ENCODE measurements at regions not wholly inside any gene's neighbourhood (a gene's known extent, or its start where the extent isn't known, plus 50 kb on each side); places are given as distances from the start of the nearest gene placed in this dataset.

DNA sequence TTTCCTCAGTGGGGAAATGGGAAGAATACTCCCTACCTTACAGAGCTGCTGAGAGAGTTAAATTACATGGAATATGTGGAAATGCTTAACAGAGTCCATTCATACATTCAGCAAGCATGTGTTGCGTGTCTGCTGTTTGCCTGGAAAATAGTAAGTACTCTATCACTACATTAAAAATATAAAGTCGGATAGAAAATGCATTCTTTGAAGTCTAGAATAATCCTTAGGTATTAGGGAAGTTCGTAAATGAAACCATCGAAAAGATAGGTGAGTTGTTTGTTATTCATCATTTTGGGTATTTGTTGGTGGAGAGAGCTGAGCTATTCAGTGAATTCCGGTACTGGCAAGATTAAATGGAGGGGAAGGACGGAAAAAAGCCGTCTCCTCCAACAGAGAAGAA, 200.1 kb downstream of the OPA1 start:
- no peak overlapping the region for H2AFZ ChIP-seq (ENCODE audit: low read depth, low read length)
- H3K36me3 ChIP-seq (ENCODE audit: insufficient read depth, low read length), result no peaks in the 10 kb centered on the region
- no peak overlapping the region for H3K9ac ChIP-seq (ENCODE audit: low read length)
- H3K9me3 ChIP-seq (ENCODE audit: low read length), result no peaks in the 10 kb centered on the region
- no peak for TF ChIP-seq MXI1 (conservative IDR thresholded peaks at IDR 0.05; ENCODE audit: poor library complexity, severe bottlenecking)
- no peak for TF ChIP-seq TAF1 (IDR thresholded peaks at IDR 0.05; ENCODE audit: low read depth)
- TF ChIP-seq CTCF (IDR thresholded peaks at IDR 0.05; ENCODE audit: poor library complexity, severe bottlenecking), result no peak
- no peak for TF ChIP-seq EP300 (conservative IDR thresholded peaks at IDR 0.05; ENCODE audit: poor library complexity, severe bottlenecking)
- TF ChIP-seq POLR2AphosphoS5 (IDR thresholded peaks at IDR 0.05), result no peak
- no peak for TF ChIP-seq EZH2 (IDR thresholded peaks at IDR 0.05; ENCODE audit: borderline replicate concordance, insufficient read depth, low read length, poor library complexity, severe bottlenecking)
- TF ChIP-seq RAD21 (conservative IDR thresholded peaks at IDR 0.05), result no peak
- TF ChIP-seq REST (IDR thresholded peaks at IDR 0.05; ENCODE audit: borderline replicate concordance), result no peak
- TF ChIP-seq SMC3 (conservative IDR thresholded peaks at IDR 0.05; ENCODE audit: poor library complexity), result no peak
- H4K20me1 ChIP-seq (ENCODE audit: insufficient read depth), result no peaks in the 10 kb centered on the region
- no peaks in the 10 kb centered on the region for H3F3A ChIP-seq (ENCODE audit: insufficient read depth, low read length, poor library complexity, severe bottlenecking)
- H3K27ac ChIP-seq (ENCODE audit: low read length), result no peak overlapping the region
- H3K4me3 ChIP-seq (ENCODE audit: low read length), result no peak overlapping the region
- no peaks in the 10 kb centered on the region for H3K79me2 ChIP-seq (replicated peaks; ENCODE audit: insufficient read depth, low read length)
- no peaks in the 10 kb centered on the region for H3K9me2 ChIP-seq (ENCODE audit: insufficient read depth, low read length)
- H3K27me3 ChIP-seq (ENCODE audit: insufficient read depth, low read depth, low read length), result peaks cover 4% of the 10 kb centered on the region
- no peak overlapping the region for H3K4me2 ChIP-seq (ENCODE audit: low read length)

DNA sequence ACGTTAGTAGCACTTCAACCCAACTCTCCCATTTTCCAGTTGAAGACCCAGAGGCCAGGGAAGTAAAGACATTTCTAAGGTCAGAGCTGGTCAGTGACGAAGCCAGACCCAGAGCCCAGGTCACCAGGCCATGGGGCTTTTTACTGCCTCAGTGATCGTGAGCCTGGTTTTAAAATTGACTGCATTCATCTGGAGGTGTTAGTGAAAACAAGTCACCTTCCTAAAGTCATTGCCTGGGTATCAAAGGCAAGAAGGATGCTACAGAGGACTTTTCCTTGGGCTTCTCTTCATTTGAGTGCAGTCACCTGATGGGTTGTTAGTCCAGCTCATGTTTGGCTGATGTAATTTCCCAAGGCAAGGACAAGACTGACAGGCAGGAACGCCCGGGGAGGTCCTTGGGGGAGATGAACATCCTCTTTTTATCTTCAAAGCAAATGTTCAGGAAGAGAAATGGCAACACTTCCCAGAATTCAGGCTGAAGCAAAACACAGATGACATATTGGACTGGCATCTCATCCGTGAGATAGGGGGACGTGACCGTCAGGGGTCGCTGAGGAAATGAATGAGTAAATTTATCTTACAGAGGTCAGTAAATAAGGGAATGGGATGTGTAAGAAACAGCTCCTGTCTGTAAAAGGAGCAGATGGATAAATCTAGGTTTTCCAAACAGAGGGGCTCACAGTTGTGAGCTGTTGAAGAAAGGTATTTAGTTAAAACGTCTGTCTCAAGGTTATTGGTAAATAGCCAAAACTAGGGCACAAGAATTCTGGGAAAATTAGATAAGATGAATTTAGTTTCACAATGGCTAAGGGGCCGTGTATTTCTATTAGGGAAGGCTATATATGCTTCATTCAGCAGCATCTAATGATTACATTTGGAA, 201.2 kb downstream of the OPA1 start:
- Histone ChIP-seq H3K79me2 (replicated peaks; ENCODE audit: insufficient read depth, low read length) (no peaks in the 10 kb centered on the region), H3K27ac (ENCODE audit: low read length) (no peak overlapping the region), H3K4me3 (ENCODE audit: low read length) (no peak overlapping the region), H3F3A (ENCODE audit: insufficient read depth, low read length, poor library complexity, severe bottlenecking) (no peaks in the 10 kb centered on the region), H4K20me1 (ENCODE audit: insufficient read depth) (no peaks in the 10 kb centered on the region), H3K27me3 (ENCODE audit: insufficient read depth, low read depth, low read length) (peaks cover 4% of the 10 kb centered on the region), H3K36me3 (ENCODE audit: insufficient read depth, low read length) (no peaks in the 10 kb centered on the region), H2AFZ (ENCODE audit: low read depth, low read length) (no peak overlapping the region), H3K9me2 (ENCODE audit: insufficient read depth, low read length) (no peaks in the 10 kb centered on the region), H3K9ac (ENCODE audit: low read length) (no peak overlapping the region), H3K4me2 (ENCODE audit: low read length) (no peak overlapping the region), H3K9me3 (ENCODE audit: low read length) (no peaks in the 10 kb centered on the region)
- TF ChIP-seq TAF1 (IDR thresholded peaks at IDR 0.05; ENCODE audit: low read depth) (no peak), SMC3 (conservative IDR thresholded peaks at IDR 0.05; ENCODE audit: poor library complexity) (no peak)

All from neural cell (in vitro differentiated cells).